ENCODE measurements at regions not wholly inside any gene's neighbourhood (a gene's known extent, or its start where the extent isn't known, plus 50 kb on each side); places are given as distances from the start of the nearest gene placed in this dataset.

DNA sequence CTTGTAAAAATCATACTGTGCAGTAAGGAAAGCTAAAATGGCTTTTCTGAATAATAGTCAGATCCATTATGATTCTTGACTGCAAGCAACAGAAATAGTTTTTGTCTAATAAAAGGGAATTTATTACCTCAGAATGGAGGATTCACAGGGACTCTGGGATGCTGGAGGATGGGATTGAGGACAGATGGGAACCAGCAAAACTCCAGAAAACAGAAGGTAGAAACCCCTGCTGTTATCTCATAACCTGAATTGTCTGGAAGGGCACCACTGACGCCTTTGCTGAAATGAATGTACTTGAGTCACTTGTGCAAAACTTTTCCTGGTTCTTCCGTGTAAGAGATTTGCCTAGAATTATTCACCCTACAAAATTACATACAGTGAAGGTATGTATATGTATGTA is 58.6 kb upstream of the DMAC1 start:
- DNase-seq = no peak

DNA sequence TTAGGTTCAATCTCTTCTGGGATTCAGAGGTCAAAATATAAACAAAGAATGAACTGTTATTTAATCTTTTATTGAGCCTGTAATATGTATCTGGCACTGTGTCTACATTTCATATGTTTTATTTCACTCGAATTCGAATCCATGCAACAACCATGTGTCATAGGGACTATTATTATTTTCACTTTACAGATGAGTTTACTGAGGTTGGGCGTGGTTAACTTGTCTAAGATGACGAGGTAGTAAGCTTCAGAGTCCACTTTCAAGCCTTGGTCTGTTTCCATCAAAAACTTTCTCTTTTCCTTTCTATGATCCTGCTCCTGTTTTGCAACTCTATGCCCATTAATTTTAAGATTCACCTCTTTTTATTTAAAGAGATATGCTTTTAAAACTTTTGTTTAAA is 55.2 kb upstream of the DMAC1 start:
- DNase-seq = no peak

Data from hematopoietic multipotent progenitor cell treated with erythropoietin and hydrocortisone succinate and interleukin-3 and kit ligand, for 8 days (in vitro differentiated cells).